HepG2 (cell line): ENCODE measurements at regions not wholly inside any gene's neighbourhood (a gene's known extent, or its start where the extent isn't known, plus 50 kb on each side); places are given as distances from the start of the nearest gene placed in this dataset.

Experiments used
- ATAC-seq: fragments of 200-7000 bp; cut with Tn5 transposase; 3 replicates; pipeline ENCODE4 v1.9.1; 2020; ENCODE audit warnings: mild to moderate bottlenecking, moderate library complexity
- BruUV-seq: library from RNA; stranded (reverse); fragments of 400-500 nt; replicated peaks from 2 replicates; lab custom pipeline; 2021; lab: Mats Ljungman, UMichigan
- CTCF ChIA-PET: fragments of 300-600 bp; formaldehyde crosslinking; extraction: SDS; loops from one replicate; lab custom pipeline; 2021; ENCODE audit warnings: low total read pairs, inconsistent platforms, low intra/inter-chr PET ratio; lab: Yijun Ruan, JAX
- POLR2A ChIA-PET: fragments of 350-600 bp; sonication (Branson Sonifier 250); formaldehyde crosslinking; loops from one replicate; lab custom pipeline; 2020; ENCODE audit warnings: antibody characterized with exemption, inconsistent platforms; lab: Yijun Ruan, JAX
- DNase-seq: peaks from one replicate; pipeline ENCODE4 v3.0.0-alpha.2; 2015; ENCODE audit warnings: low spot score
- FAIRE-seq: peaks from 3 replicates; lab custom pipeline; 2011; peaks lifted over from hg19 to GRCh38; lab: Jason Lieb, UNC
- H2AFZ ChIP-seq: one replicate; pipeline ENCODE4 v1.6.1; 2011; ENCODE audit warnings: low read length, inconsistent platforms
- H3K27ac ChIP-seq: fragments of 300-600 bp; 3 replicates; pipeline ENCODE4 v1.8.0; 2011; ENCODE audit warnings: mixed run types, mild to moderate bottlenecking, mixed read lengths, low read length, inconsistent platforms; ENCODE audit not compliant: insufficient read depth; ENCODE audit errors: extremely low read length
- H3K27me3 ChIP-seq, 2 experiments: fragments of 200-600 bp in 1 of 2; 2 replicates in 1 of 2; 3 replicates in 1 of 2; pipeline versions ENCODE4 v1.6.0 to v1.8.0; 2011; ENCODE audit warnings: low read length in 2 of 2, mild to moderate bottlenecking in 2 of 2, moderate library complexity in 2 of 2, inconsistent platforms in 1 of 2; ENCODE audit not compliant: insufficient read depth in 2 of 2, control insufficient read depth in 1 of 2
- H3K36me3 ChIP-seq, 2 experiments: fragments of 200-600 bp in 1 of 2; replicated peaks in 1 of 2; 2 replicates in 1 of 2; 3 replicates in 1 of 2; pipeline versions ENCODE4 v1.5.1 to v1.8.0; 2011; ENCODE audit warnings: low read length in 2 of 2, inconsistent platforms in 1 of 2; ENCODE audit not compliant: insufficient read depth in 2 of 2, control insufficient read depth in 1 of 2
- H3K4me1 ChIP-seq: 2 replicates; pipeline ENCODE4 v1.5.1; 2012; ENCODE audit warnings: low read length, inconsistent platforms; ENCODE audit not compliant: insufficient read depth
- H3K4me2 ChIP-seq: 2 replicates; pipeline ENCODE4 v1.6.0; 2011; ENCODE audit warnings: low read depth, low read length, inconsistent platforms
- H3K4me3 ChIP-seq, 3 experiments: fragments of 200-600 bp in 1 of 3; sonication (generic), shearing (Covaris generic) in 1 of 3; replicated peaks in 1 of 3; 2 replicates each; pipeline ENCODE4 v1.5.1; 2011 to 2016; ENCODE audit warnings: low read length in 3 of 3, inconsistent platforms in 2 of 3, low read depth in 2 of 3, mild to moderate bottlenecking in 2 of 3, control low read depth in 1 of 3, mixed read lengths in 1 of 3; ENCODE audit not compliant: insufficient read depth in 1 of 3
- H3K79me2 ChIP-seq: one replicate; pipeline ENCODE4 v1.6.1; 2011; ENCODE audit warnings: low read length, inconsistent platforms; ENCODE audit not compliant: insufficient read depth
- H3K9ac ChIP-seq: 2 replicates; pipeline ENCODE4 v1.6.0; 2011; ENCODE audit warnings: mild to moderate bottlenecking, low read depth, low read length, inconsistent platforms; ENCODE audit not compliant: insufficient read depth
- H3K9me3 ChIP-seq: 2 replicates; pipeline ENCODE4 v1.5.1; 2012; ENCODE audit warnings: mild to moderate bottlenecking, low read length
- H4K20me1 ChIP-seq: 2 replicates; pipeline ENCODE4 v1.6.0; 2011; ENCODE audit warnings: inconsistent platforms, mild to moderate bottlenecking, low read length, moderate library complexity; ENCODE audit not compliant: insufficient read depth
- ARHGAP35 ChIP-seq: sonication (generic); formaldehyde crosslinking; IDR thresholded peaks from 2 replicates; pipeline ENCODE4 v1.9.0; 2022; ENCODE audit warnings: mild to moderate bottlenecking, inconsistent platforms, moderate library complexity, missing genetic modification reagents, borderline replicate concordance
- CCAR2 ChIP-seq: fragments of 200-400 bp; formaldehyde crosslinking; optimal IDR thresholded peaks from 2 replicates; pipeline ENCODE3; 2018; ENCODE audit warnings: low read depth, mild to moderate bottlenecking, low read length, moderate library complexity
- CEBPB ChIP-seq: IDR thresholded peaks from 2 replicates; pipeline ENCODE4 v1.6.1; 2011; ENCODE audit warnings: low read depth, low read length, improper control_type of control experiment, borderline replicate concordance
- HMGXB4 ChIP-seq, 2 experiments: sonication (generic) in 1 of 2; formaldehyde crosslinking in 1 of 2; IDR thresholded peaks; 2 replicates each; pipeline versions ENCODE4 v1.4.0 to v1.6.1; 2018 to 2020; ENCODE audit warnings: missing genetic modification reagents in 2 of 2, borderline replicate concordance in 1 of 2, low read depth in 1 of 2, mild to moderate bottlenecking in 1 of 2, missing biosample characterization in 1 of 2
- IRX3 ChIP-seq: sonication (generic); formaldehyde crosslinking; IDR thresholded peaks from 2 replicates; pipeline ENCODE4 v1.8.1; 2023; ENCODE audit warnings: mild to moderate bottlenecking, low read depth, missing genetic modification reagents, borderline replicate concordance
- ISX ChIP-seq: sonication (generic); formaldehyde crosslinking; conservative IDR thresholded peaks from 2 replicates; pipeline ENCODE4 v1.5.0; 2020; ENCODE audit warnings: missing genetic modification reagents
- KDM3A ChIP-seq: IDR thresholded peaks from 2 replicates; pipeline ENCODE4 v1.6.1; 2018; ENCODE audit warnings: low read depth, missing compliant biosample characterization
- NFIC ChIP-seq: IDR thresholded peaks from 2 replicates; pipeline ENCODE4 v1.6.1; 2012; ENCODE audit warnings: mild to moderate bottlenecking, low read length, inconsistent platforms
- NFKB2 ChIP-seq: sonication (generic); formaldehyde crosslinking; IDR thresholded peaks from 2 replicates; pipeline ENCODE4 v1.4.0; 2020; ENCODE audit warnings: missing genetic modification reagents, borderline replicate concordance
- RNF219 ChIP-seq: sonication (generic); formaldehyde crosslinking; IDR thresholded peaks from 2 replicates; pipeline ENCODE4 v1.5.0; 2020; ENCODE audit warnings: mild to moderate bottlenecking, missing genetic modification reagents
- SALL1 ChIP-seq: sonication (generic); formaldehyde crosslinking; IDR thresholded peaks from 2 replicates; pipeline ENCODE4 v1.8.0; 2022; ENCODE audit warnings: mild to moderate bottlenecking, missing genetic modification reagents
- SUZ12 ChIP-seq: fragments of 150-350 bp; IDR thresholded peaks from 2 replicates; pipeline ENCODE4 v1.6.1; 2014; ENCODE audit warnings: low read depth, low read length
- ZBTB1 ChIP-seq: sonication (generic); formaldehyde crosslinking; IDR thresholded peaks from 2 replicates; pipeline ENCODE4 v1.4.0; 2020; ENCODE audit warnings: missing genetic modification reagents, borderline replicate concordance
- ZBTB7B ChIP-seq: sonication (generic); formaldehyde crosslinking; IDR thresholded peaks from 2 replicates; pipeline ENCODE4 v1.4.0; 2020; ENCODE audit warnings: missing genetic modification reagents
- ZNF235 ChIP-seq: sonication (generic); formaldehyde crosslinking; IDR thresholded peaks from 2 replicates; pipeline ENCODE4 v1.8.1; 2023; ENCODE audit warnings: mild to moderate bottlenecking, missing genetic modification reagents, borderline replicate concordance
- ZNF772 ChIP-seq: sonication (generic); formaldehyde crosslinking; IDR thresholded peaks from 2 replicates; pipeline ENCODE4 v1.5.0; 2020; ENCODE audit warnings: mild to moderate bottlenecking, missing genetic modification reagents
- WGBS: methylation state at CpG from one replicate; pipeline ENCODE4 v1.1.6; 2017; ENCODE audit warnings: low lambda C conversion rate; 5-methylcytosine and 5-hydroxymethylcytosine counted together
- in situ Hi-C: cut with HindIII; loops from 2 replicates; pipeline ENCODE4 v1.10.0; 2017; ENCODE audit warnings: low pct_unique_long_range_greater_than_20kb; ENCODE audit not compliant: extremely low pct_ligation_motif_present
- intact Hi-C: fragments of 100-400 bp; cut with micrococcal nuclease; formaldehyde crosslinking; loops from one replicate; pipeline ENCODE4 v1.10.0; 2022; ENCODE audit not compliant: unreplicated experiment

DNA sequence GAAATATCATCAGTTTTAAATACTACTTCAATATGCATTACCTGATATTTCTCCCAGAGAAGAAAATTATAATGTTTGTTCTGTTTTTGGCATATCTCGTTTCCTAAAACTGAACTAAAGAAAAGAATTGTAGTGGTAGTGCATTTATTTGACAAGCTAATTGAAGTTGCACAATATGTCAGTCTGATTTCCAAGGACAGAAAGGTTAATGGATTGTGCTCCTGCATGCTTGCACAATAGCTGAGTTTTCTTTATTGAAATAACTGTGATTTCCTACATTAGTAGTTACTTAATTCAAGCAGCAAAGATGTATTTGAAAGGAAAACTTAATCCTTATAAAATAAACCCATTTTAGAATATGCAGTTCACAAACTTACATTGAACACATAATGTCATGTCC is 2047.7 kb downstream of the NCAM2 start:
- H3K9me3 ChIP-seq: peaks cover 75% of the 10 kb centered on the region
- intact Hi-C loops: no loop called here
- DNase-seq (no peak), FAIRE-seq (no peak), ATAC-seq (no peak)
- in situ Hi-C loops: no loop called here
- no peak overlapping the region for H3K4me2 ChIP-seq
- no peaks in the 10 kb centered on the region for H3K27me3 ChIP-seq
- no peaks in the 10 kb centered on the region for H3K4me1 ChIP-seq
- 0% methylated on average over 1 of the region's 1 CpG for WGBS
- no peaks in the 10 kb centered on the region for H4K20me1 ChIP-seq
- no TSS peak for BruUV-seq
- no peak overlapping the region for H3K9ac ChIP-seq
- H3K36me3 ChIP-seq: no peaks in the 10 kb centered on the region
- POLR2A ChIA-PET: no interaction called here
- H3K79me2 ChIP-seq: no peaks in the 10 kb centered on the region
- H2AFZ ChIP-seq: no peak overlapping the region
- CTCF ChIA-PET: no interaction called here
- TF ChIP-seq HMGXB4 (CRISPR knock-in tag; IDR thresholded peaks at IDR 0.05; ENCODE audit: borderline replicate concordance in 1 of 2, low read depth in 1 of 2) (no peak), CEBPB (peak; percentile 58)
- H3K27ac ChIP-seq: no peak overlapping the region
- no peak overlapping the region for H3K4me3 ChIP-seq

- in situ Hi-C loops: no loop called here
- H2AFZ ChIP-seq: no peak overlapping the region
- TF ChIP-seq NFKB2 (no peak), NFIC (no peak), CCAR2 (no peak), ZBTB7B (no peak), ZNF772 (CRISPR knock-in tag) (no peak), IRX3 (no peak), ARHGAP35 (CRISPR knock-in tag) (no peak), ZNF235 (CRISPR knock-in tag) (no peak), ZBTB1 (CRISPR knock-in tag) (no peak), KDM3A (CRISPR knock-in tag) (no peak), RNF219 (CRISPR knock-in tag) (no peak), SALL1 (CRISPR knock-in tag) (no peak), ISX (CRISPR knock-in tag) (no peak), SUZ12 (no peak)
These were observed 2069.5 kb downstream of the NCAM2 start for GRCh38 chr21:23067672-23068071.

More at GRCh38 chr21:23067672-23068071, 2069.5 kb downstream of the NCAM2 start:
- Histone ChIP-seq H3K27ac (no peak overlapping the region), H3K4me3 (no peak overlapping the region), H3K27me3 (no peaks in the 10 kb centered on the region), H3K79me2 (no peaks in the 10 kb centered on the region), H3K4me2 (no peak overlapping the region), H3K36me3 (no peaks in the 10 kb centered on the region), H3K9ac (no peak overlapping the region), H4K20me1 (no peaks in the 10 kb centered on the region), H3K4me1 (no peaks in the 10 kb centered on the region), H3K9me3 (peaks cover 76% of the 10 kb centered on the region)
- BruUV-seq: no TSS peak
- ChIA-PET POLR2A (no interaction called here), CTCF (no interaction called here)
- ATAC-seq: no peak
- intact Hi-C loops: no loop called here
- WGBS: 0% methylated on average over 2 of the region's 2 CpGs
- DNase-seq: no peak
- no peak for FAIRE-seq
